ENCODE measurements at regions not wholly inside any gene's neighbourhood (a gene's known extent, or its start where the extent isn't known, plus 50 kb on each side); places are given as distances from the start of the nearest gene placed in this dataset.

DNA sequence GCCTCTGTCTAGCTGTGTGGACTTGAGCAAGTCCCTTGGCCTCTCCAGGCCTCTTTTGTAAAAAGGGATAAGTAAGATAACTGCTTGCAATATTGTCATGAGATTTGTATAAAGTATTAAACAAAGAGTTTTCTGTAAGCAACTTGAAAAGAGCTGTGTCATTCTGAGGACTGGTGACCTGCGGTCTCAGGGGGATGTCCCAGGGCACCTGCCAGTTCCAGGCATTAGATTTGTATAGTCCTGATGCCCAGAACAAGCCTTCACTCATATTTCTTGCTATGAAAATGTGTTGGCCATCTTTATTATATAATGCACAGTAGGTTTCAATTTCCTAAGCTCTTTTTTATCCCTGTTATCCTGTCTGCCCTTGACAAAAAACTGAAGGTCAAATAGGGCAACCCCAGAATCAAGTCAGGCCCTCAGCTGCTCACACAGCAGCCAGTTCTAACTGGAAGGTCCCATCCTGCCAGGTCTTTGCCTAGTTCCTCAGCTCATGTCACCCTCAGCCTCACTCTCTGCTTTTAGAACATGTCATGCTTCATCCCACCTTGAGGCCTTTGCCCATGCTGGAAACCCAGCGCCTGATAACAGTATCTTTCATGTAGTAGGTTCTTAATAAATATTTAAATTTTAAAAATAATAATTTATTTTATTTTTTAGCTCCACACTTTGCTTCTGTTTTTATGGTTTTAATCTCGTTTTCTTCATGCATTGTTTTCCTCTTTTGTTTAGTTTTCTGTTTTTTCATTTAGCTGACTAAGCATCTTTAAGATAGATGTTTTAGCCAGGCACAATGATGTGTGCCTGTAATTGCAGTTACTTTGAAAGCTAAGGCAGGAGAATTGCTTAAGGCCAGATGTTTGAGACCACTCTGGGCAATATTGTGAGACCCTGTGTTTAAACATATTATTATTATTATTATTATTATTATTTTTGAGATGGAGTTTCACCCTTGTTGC lies 87.5 kb upstream of the ZNF92 start:
- no peak for TF ChIP-seq EZH2 (IDR thresholded peaks at IDR 0.05; ENCODE audit: low read length, missing control alignments)
- TF ChIP-seq, protein P1, sequence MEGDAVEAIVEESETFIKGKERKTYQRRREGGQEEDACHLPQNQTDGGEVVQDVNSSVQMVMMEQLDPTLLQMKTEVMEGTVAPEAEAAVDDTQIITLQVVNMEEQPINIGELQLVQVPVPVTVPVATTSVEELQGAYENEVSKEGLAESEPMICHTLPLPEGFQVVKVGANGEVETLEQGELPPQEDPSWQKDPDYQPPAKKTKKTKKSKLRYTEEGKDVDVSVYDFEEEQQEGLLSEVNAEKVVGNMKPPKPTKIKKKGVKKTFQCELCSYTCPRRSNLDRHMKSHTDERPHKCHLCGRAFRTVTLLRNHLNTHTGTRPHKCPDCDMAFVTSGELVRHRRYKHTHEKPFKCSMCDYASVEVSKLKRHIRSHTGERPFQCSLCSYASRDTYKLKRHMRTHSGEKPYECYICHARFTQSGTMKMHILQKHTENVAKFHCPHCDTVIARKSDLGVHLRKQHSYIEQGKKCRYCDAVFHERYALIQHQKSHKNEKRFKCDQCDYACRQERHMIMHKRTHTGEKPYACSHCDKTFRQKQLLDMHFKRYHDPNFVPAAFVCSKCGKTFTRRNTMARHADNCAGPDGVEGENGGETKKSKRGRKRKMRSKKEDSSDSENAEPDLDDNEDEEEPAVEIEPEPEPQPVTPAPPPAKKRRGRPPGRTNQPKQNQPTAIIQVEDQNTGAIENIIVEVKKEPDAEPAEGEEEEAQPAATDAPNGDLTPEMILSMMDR (conservative IDR thresholded peaks at IDR 0.05 in 1 of 2, IDR thresholded peaks at IDR 0.05 in 1 of 2; ENCODE audit: low read depth in 1 of 2, low read length in 2 of 2) = no peak
